GM12878 (cell line): ENCODE measurements at regions not wholly inside any gene's neighbourhood (a gene's known extent, or its start where the extent isn't known, plus 50 kb on each side); places are given as distances from the start of the nearest gene placed in this dataset.

Source experiments
- CEBPB ChIP-seq, 2 experiments: fragments of 150-350 bp in 1 of 2; IDR thresholded peaks; 2 replicates each; pipeline ENCODE4 v1.6.1; 2012 to 2014; ENCODE audit warnings: low read depth in 2 of 2, low read length in 2 of 2, borderline replicate concordance in 1 of 2, inconsistent platforms in 1 of 2
- GABPA ChIP-seq: IDR thresholded peaks from 2 replicates; pipeline ENCODE4 v1.6.1; 2014; ENCODE audit warnings: antibody characterized with exemption, low read depth, mild to moderate bottlenecking, inconsistent platforms
- HCFC1 ChIP-seq: fragments of 150-350 bp; IDR thresholded peaks from 2 replicates; pipeline ENCODE4 v1.6.1; 2014; ENCODE audit warnings: low read length
- HDAC6 ChIP-seq: fragments of 200-600 bp; sonication (generic); IDR thresholded peaks from one replicate; pipeline ENCODE4 v1.8.0; 2017; ENCODE audit warnings: antibody characterized with exemption; ENCODE audit not compliant: unreplicated experiment
- NRF1 ChIP-seq: conservative IDR thresholded peaks from 2 replicates; pipeline ENCODE4 v1.6.1; 2011; ENCODE audit warnings: mild to moderate bottlenecking, low read depth, low read length, improper control_type of control experiment
- PML ChIP-seq: IDR thresholded peaks from 2 replicates; pipeline ENCODE4 v1.6.1; 2012; ENCODE audit warnings: low read length, inconsistent platforms
- POLR2A ChIP-seq: IDR thresholded peaks from 2 replicates; pipeline ENCODE4 v1.6.1; 2011; ENCODE audit warnings: low read depth, mild to moderate bottlenecking, low read length
- POLR2AphosphoS5 ChIP-seq: IDR thresholded peaks from 2 replicates; pipeline ENCODE4 v1.6.1; 2011; ENCODE audit warnings: mild to moderate bottlenecking, low read length, inconsistent platforms
- RUNX3 ChIP-seq: IDR thresholded peaks from 2 replicates; pipeline ENCODE4 v1.6.1; 2012; ENCODE audit warnings: low read length, inconsistent platforms
- TBL1XR1 ChIP-seq: IDR thresholded peaks from 2 replicates; pipeline ENCODE4 v1.6.1; 2012; ENCODE audit warnings: low read depth, low read length, improper control_type of control experiment
- TCF12 ChIP-seq: IDR thresholded peaks from 2 replicates; pipeline ENCODE4 v1.6.1; 2011; ENCODE audit warnings: low read depth, mild to moderate bottlenecking, low read length
- ZNF384 ChIP-seq: IDR thresholded peaks from 2 replicates; pipeline ENCODE4 v1.6.1; 2012; ENCODE audit warnings: low read depth, mild to moderate bottlenecking, low read length, improper control_type of control experiment, borderline replicate concordance
- TF ChIP-seq, protein P1 (sequence below), 3 experiments: IDR thresholded peaks in 2 of 3; conservative IDR thresholded peaks in 1 of 3; 2 replicates each; pipeline ENCODE4 v1.5.1; 2011; ENCODE audit warnings: low read depth in 3 of 3, low read length in 3 of 3, mild to moderate bottlenecking in 3 of 3, control low read depth in 2 of 3, moderate library complexity in 2 of 3, inconsistent platforms in 1 of 3, mixed read lengths in 1 of 3; ENCODE audit not compliant: control insufficient read depth in 2 of 3, insufficient read depth in 1 of 3; ENCODE audit errors: extremely low read depth in 1 of 3
- TF ChIP-seq, protein P2 (sequence below): IDR thresholded peaks from 2 replicates; pipeline ENCODE4 v1.6.1; 2012; ENCODE audit warnings: mild to moderate bottlenecking, low read depth, low read length

DNA sequence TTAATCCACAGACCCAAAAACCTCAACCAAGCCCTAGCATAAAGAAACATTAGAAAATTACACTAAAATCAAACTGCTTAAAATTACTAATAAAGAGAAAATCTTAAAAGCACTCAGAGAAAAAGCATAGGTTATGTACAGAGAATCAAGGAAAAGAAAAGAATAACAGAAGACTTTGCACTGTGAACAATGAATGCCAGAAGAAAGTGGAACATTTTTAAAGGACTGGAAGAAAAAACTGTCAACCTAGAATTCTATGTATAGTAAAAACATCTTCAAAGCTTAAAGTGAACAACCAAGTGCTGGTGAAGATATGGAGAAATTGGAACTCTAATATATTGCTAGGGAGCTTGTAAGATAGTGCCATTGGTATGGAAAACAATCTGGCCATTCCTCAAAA is 82.7 kb upstream of the SLC6A11 start:
- TF ChIP-seq HDAC6 (no peak), ZNF384 (no peak), TBL1XR1 (no peak), GABPA (no peak), NRF1 (no peak), HCFC1 (no peak), POLR2A (no peak), PML (no peak), RUNX3 (no peak), TCF12 (no peak), POLR2AphosphoS5 (no peak), CEBPB (IDR thresholded peaks at IDR 0.05; ENCODE audit: borderline replicate concordance in 1 of 2, low read depth in 2 of 2, low read length in 2 of 2) (no peak)
- TF ChIP-seq, protein P1, sequence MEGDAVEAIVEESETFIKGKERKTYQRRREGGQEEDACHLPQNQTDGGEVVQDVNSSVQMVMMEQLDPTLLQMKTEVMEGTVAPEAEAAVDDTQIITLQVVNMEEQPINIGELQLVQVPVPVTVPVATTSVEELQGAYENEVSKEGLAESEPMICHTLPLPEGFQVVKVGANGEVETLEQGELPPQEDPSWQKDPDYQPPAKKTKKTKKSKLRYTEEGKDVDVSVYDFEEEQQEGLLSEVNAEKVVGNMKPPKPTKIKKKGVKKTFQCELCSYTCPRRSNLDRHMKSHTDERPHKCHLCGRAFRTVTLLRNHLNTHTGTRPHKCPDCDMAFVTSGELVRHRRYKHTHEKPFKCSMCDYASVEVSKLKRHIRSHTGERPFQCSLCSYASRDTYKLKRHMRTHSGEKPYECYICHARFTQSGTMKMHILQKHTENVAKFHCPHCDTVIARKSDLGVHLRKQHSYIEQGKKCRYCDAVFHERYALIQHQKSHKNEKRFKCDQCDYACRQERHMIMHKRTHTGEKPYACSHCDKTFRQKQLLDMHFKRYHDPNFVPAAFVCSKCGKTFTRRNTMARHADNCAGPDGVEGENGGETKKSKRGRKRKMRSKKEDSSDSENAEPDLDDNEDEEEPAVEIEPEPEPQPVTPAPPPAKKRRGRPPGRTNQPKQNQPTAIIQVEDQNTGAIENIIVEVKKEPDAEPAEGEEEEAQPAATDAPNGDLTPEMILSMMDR (IDR thresholded peaks at IDR 0.05 in 2 of 3, conservative IDR thresholded peaks at IDR 0.05 in 1 of 3; ENCODE audit: control insufficient read depth in 2 of 3, extremely low read depth in 1 of 3, insufficient read depth in 1 of 3, low read depth in 3 of 3, low read length in 3 of 3), result no peak
- TF ChIP-seq, protein P2, sequence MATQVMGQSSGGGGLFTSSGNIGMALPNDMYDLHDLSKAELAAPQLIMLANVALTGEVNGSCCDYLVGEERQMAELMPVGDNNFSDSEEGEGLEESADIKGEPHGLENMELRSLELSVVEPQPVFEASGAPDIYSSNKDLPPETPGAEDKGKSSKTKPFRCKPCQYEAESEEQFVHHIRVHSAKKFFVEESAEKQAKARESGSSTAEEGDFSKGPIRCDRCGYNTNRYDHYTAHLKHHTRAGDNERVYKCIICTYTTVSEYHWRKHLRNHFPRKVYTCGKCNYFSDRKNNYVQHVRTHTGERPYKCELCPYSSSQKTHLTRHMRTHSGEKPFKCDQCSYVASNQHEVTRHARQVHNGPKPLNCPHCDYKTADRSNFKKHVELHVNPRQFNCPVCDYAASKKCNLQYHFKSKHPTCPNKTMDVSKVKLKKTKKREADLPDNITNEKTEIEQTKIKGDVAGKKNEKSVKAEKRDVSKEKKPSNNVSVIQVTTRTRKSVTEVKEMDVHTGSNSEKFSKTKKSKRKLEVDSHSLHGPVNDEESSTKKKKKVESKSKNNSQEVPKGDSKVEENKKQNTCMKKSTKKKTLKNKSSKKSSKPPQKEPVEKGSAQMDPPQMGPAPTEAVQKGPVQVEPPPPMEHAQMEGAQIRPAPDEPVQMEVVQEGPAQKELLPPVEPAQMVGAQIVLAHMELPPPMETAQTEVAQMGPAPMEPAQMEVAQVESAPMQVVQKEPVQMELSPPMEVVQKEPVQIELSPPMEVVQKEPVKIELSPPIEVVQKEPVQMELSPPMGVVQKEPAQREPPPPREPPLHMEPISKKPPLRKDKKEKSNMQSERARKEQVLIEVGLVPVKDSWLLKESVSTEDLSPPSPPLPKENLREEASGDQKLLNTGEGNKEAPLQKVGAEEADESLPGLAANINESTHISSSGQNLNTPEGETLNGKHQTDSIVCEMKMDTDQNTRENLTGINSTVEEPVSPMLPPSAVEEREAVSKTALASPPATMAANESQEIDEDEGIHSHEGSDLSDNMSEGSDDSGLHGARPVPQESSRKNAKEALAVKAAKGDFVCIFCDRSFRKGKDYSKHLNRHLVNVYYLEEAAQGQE, result no peak
